ENCODE measurements at regions not wholly inside any gene's neighbourhood (a gene's known extent, or its start where the extent isn't known, plus 50 kb on each side); places are given as distances from the start of the nearest gene placed in this dataset.

GRCh38 chr11:45471266-45471665, 185.1 kb upstream of the SYT13 start:
- no peak for DNase-seq

- no peak for DNase-seq
Measured at GRCh38 chr11:45470794-45471167, 184.6 kb upstream of the SYT13 start.

GRCh38 chr11:45470151-45470793, 184.1 kb upstream of the SYT13 start:
- DNase-seq: no peak

- DNase-seq: no peak
Measured at GRCh38 chr11:45468267-45468856, 182.2 kb upstream of the SYT13 start.

GRCh38 chr11:45463541-45463940, 177.4 kb upstream of the SYT13 start:
- DNase-seq: no peak

GRCh38 chr11:45461514-45461913, 175.4 kb upstream of the SYT13 start:
- DNase-seq: no peak

- no peak for DNase-seq
Measured at GRCh38 chr11:45459491-45459890, 173.3 kb upstream of the SYT13 start.

GRCh38 chr11:45458269-45458668, 172.1 kb upstream of the SYT13 start:
- DNase-seq: no peak

GRCh38 chr11:45457649-45458048, 171.5 kb upstream of the SYT13 start:
- no peak for DNase-seq

GRCh38 chr11:45456686-45457085, 170.5 kb upstream of the SYT13 start:
- no peak for DNase-seq

GRCh38 chr11:45455536-45455935, 169.4 kb upstream of the SYT13 start:
- DNase-seq: no peak

GRCh38 chr11:45454917-45455401, 168.8 kb upstream of the SYT13 start:
- DNase-seq: no peak

- no peak for DNase-seq
Measured at GRCh38 chr11:45453721-45454120, 167.6 kb upstream of the SYT13 start.

- no peak for DNase-seq
Measured at GRCh38 chr11:45451766-45452440, 165.8 kb upstream of the SYT13 start.

- no peak for DNase-seq
Measured at GRCh38 chr11:45450189-45450588, 164.0 kb upstream of the SYT13 start.

GRCh38 chr11:45449036-45449601, 163.0 kb upstream of the SYT13 start:
- DNase-seq: no peak

- no peak for DNase-seq
Measured at GRCh38 chr11:45448561-45448960, 162.4 kb upstream of the SYT13 start.

- DNase-seq: no peak
Measured at GRCh38 chr11:45446998-45447397, 160.9 kb upstream of the SYT13 start.

- DNase-seq: no peak
Measured at GRCh38 chr11:45446434-45446833, 160.3 kb upstream of the SYT13 start.

- DNase-seq: no peak
Measured at GRCh38 chr11:45444796-45445195, 158.7 kb upstream of the SYT13 start.

GRCh38 chr11:45440111-45440510, 154.0 kb upstream of the SYT13 start:
- no peak for DNase-seq

GRCh38 chr11:45436966-45437365, 150.8 kb upstream of the SYT13 start:
- no peak for DNase-seq

GRCh38 chr11:45436118-45436517, 150.0 kb upstream of the SYT13 start:
- DNase-seq: no peak

GRCh38 chr11:45435706-45436105, 149.6 kb upstream of the SYT13 start:
- no peak for DNase-seq

Data from NCI-H1048 (cell line).